GM12892 (cell line): ENCODE measurements at regions not wholly inside any gene's neighbourhood (a gene's known extent, or its start where the extent isn't known, plus 50 kb on each side); places are given as distances from the start of the nearest gene placed in this dataset.

Experiments
- DNase-seq: peaks from one replicate; pipeline ENCODE4 v3.0.0; 2011; ENCODE audit not compliant: insufficient read length
- FAIRE-seq: peaks from 2 replicates; lab custom pipeline; 2011; peaks lifted over from hg19 to GRCh38; lab: Jason Lieb, UNC
- POLR2A ChIP-seq: IDR thresholded peaks from 2 replicates; pipeline ENCODE4 v1.6.1; 2011; ENCODE audit warnings: low read depth, low read length, control low read depth
- POLR2AphosphoS5 ChIP-seq: IDR thresholded peaks from 2 replicates; pipeline ENCODE4 v1.6.1; 2011; ENCODE audit warnings: low read depth, low read length, control low read depth
- TAF1 ChIP-seq: IDR thresholded peaks from 2 replicates; pipeline ENCODE4 v1.6.1; 2011; ENCODE audit warnings: low read depth, mild to moderate bottlenecking, control low read depth, low read length, borderline replicate concordance

DNA sequence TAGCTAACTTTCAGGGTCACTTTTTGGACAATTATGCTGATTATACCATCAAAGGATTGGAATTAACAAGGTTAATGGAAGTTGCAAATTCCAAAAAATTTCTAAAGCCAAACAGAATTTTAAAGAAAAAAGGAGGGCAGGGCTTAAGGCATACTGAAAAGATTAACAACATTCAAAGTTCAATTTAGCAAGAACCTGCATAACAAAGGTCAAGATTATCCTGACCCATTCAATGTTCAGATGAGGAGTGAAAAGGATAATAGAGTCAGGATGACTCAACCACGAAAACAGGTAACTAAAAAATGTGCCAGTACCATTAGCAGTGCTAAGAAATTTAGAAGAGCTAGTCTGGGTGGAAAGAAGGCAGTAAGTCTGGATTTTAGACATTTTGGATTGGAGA, 139.8 kb upstream of the HNMT start:
- FAIRE-seq (no peak), DNase-seq (no peak)
- no peak for TF ChIP-seq TAF1
- TF ChIP-seq POLR2A = no peak
- no peak for TF ChIP-seq POLR2AphosphoS5

DNA sequence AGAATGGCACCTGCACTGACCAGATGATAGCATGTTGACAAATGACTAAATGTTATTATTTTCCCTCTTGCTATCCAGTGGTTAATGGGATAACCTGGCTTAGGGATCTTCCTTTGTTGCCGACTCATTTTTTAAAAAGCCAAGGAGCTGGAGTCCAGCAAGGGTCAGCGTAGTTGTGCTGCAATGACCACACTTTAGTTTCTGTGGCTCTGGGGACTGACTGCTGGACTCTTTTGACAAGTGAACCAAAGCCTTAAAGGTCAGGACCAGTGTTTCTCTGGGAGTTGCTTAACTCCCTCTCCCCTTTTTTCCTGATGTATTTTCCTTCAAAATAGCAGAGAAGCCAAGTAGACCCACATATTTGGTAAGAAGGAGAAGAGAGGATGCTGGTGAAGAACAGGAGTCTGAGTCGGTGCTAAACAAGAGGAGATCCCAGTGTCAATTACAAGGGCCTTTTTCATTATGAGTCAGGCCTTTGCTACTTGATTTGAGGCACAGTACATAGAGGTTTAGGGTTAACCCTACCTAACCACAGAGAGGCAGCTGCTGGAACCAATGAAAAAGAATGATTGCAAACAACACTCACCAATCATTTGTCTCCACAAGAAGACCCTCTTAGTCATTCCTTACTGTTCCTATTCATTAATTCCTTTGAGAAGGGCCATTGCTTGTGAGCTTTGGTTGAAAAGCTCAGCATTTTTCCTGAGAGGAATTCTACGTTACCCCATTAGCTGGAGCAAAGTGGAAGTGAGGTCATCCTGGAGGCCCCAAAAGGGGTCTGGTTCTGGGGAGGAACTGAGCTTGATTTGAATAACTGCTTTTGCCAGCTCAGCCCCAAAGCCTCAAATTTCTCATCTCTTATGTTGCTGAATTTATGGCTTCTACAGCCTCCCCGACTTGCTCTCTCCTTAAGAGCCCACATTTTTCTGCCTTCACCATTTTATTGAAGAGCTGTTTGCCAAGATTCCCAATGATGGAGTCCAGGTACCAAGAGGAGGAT, 137.6 kb upstream of the HNMT start:
- TF ChIP-seq POLR2A (no peak), POLR2AphosphoS5 (no peak), TAF1 (no peak)
- DNase-seq (no peak), FAIRE-seq (peak; percentile 83)

DNA sequence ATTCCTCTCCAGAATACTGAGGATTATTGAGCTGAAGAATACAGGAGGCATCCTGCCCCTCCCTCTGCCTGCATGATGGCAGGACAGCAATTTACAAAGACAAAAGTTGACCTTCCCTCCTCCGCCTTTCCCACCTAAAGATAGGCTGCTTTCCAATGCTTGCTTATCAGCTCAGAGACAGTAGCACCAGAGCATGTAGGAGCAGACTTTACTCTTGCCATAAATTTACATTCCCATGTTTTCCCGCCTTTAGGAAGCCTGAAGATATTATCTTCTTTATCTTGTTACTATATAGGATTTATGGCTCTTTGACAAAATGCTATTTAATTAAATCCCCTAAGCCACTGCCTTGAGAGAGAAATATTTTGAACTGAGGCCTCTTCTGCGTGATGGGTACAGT, 135.6 kb upstream of the HNMT start:
- FAIRE-seq = no peak
- DNase-seq = no peak
- TF ChIP-seq POLR2AphosphoS5 (no peak), POLR2A (no peak), TAF1 (no peak)

DNA sequence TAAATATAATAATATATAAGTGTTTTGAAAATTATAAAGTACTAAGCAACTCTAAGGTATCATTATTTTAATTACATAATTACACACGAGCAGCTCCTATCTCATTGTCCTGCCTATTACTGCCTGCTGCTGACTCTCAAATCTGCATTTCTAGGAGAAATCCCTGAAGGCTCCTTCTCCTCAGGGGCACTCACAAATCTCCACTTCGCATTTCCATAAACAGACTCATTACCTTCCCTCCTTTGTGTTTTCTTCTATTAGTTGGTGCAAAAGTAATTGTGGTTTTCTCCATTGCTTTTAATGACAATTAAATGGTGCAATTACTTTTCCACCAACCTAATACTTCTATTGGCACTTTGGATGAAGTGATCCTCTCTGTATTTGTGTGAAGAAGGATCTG, 135.0 kb upstream of the HNMT start:
- TF ChIP-seq POLR2A = no peak
- no peak for TF ChIP-seq POLR2AphosphoS5
- no peak for TF ChIP-seq TAF1
- DNase-seq = no peak
- no peak for FAIRE-seq

DNA sequence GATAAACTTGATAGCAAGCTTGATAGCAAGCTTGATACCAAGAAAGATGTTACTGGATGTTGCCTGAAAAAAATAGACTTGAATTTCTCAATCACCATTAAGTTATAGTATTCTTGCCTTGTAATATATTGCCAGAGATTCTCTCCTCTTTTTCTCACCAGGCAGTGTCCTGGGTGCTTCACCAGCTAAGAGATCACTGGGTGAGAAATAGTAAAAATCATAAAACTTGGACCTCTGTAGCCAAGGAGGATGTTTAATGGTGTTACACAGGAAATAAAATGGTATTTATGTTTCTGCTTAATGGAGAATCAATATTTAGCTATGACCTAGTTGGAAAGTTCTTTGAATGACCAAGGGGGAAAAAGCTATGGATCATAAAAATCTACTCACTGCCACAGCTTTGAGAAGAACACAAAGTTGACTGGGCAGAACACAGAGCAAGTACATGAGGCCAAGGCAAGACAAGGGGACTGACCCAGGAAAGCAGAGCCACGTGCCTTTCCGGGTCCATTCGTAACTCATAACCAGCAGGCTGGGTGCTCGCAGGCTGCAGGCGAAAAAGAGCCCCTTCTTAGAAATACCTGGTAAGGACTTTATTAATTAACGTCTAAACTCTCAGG, 129.4 kb upstream of the HNMT start:
- DNase-seq (no peak), FAIRE-seq (no peak)
- no peak for TF ChIP-seq TAF1
- no peak for TF ChIP-seq POLR2AphosphoS5
- TF ChIP-seq POLR2A = no peak

DNA sequence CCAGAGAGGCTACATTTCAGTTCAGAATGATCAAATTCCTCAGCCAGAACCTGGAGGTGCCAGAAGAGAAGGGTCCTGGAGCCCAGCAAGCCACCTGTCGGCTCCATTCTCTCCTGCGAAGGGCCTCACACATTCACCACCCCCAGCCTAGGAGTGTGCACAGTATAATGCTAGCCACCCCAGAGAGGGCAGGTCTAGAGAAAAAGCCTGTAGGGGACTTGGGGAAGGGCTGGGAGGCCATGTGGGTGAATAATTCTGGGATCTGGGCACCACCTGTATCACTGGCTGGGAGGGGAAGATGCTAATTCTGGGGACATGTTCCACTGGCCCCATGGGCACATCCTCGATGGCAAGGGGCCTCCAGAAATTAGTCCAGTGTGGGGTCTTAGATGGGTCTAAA, 127.6 kb upstream of the HNMT start:
- no peak for FAIRE-seq
- no peak for DNase-seq
- TF ChIP-seq POLR2AphosphoS5 (no peak), POLR2A (no peak), TAF1 (no peak)

DNA sequence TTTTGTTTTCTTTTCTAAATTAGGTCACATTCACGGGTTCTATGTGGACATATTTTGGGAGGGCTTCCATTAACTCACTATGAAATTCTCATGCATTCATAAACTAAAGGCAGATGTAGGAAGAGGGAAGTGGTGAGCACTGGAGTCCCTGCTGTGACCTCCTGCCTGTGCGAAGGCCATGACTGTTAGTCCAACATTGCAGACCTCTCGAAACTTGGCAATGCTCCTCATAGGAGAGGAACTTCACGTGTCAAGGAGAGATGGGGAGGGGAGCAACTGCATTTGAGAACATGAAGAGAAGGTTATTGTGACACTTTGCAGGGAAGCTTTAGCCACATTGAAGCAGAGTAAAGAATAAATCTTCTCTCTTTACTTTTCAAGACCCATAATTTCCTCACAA, 126.4 kb upstream of the HNMT start:
- DNase-seq = no peak
- no peak for FAIRE-seq
- TF ChIP-seq POLR2AphosphoS5 (no peak), POLR2A (no peak), TAF1 (no peak)

DNA sequence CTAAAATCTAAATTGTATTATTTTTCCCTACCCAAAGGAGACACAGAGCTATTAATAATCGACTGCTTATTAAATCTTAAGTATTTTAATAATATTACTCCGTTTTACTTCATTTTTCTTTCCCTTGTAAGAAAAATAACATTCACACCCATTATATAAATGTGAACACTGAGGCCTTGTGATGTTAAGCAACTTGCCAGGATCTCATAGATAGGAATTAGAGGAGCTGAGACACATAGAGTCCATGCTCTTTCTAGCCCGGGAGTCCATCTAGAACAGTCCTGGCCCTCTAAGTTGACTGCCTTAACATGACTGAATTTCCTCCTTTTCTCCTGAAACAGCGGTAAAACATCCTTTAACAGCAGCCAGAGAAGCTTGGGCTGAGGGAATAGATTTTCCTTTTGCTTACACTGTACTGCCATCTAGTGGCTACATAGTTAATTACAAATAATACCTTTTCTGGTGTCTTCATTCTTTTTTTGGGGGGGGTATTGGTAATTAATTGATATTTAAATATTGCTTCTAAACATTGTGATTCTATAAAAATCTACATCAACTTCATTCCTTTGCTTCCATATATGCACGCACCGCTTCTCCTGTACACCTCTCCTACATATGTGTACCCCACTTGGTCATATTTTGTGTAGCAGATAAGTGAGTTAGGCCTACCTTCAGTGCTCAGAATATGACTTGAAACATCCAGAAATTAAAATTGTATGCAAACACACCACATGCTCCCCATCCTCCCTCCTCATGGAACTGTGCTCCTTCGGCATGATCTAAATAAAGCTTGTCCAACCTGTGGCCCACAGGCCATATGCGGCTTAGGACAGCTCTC, 125.8 kb upstream of the HNMT start:
- peak; percentile 69 for FAIRE-seq
- TF ChIP-seq TAF1 (no peak), POLR2AphosphoS5 (no peak), POLR2A (no peak)
- DNase-seq = peak; percentile 5

DNA sequence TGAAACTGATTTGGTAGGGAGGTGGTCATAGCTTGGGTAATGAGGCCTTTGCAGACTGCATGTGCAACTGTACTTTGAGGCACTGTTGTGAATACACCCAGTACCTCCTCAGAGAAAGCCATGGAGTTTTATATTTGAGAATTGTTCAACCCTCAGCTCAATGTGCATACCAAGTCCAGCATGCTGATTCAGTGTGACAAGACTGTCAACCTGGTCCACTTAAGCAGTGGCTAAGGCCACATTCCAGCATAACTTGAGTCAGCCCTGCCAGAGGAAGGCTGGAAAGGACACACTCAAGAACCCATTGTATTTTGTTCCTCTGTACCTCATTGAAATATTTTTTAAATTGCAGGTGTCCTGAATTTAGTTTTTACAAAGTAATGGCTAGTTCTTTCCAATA, 121.8 kb upstream of the HNMT start:
- no peak for TF ChIP-seq TAF1
- no peak for TF ChIP-seq POLR2AphosphoS5
- no peak for TF ChIP-seq POLR2A
- FAIRE-seq (no peak), DNase-seq (no peak)

DNA sequence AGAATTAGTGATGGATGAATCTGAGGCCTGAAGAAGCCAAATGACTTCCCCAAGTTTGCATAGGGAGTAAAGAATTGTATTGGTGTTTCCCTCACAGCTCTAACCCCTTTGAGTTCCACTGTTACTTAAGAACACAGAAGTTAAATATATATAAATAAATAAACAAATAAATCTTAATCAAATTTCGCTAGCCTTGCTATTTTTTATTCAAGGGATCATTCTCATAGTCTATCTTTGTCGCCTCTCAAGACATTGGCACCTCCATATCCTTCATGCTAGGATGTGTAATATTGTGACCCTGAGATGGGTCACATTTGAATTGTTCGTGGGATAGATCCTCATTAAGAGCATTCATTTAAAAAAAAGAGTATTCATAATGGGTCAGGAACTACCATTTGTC, 121.3 kb upstream of the HNMT start:
- DNase-seq (no peak), FAIRE-seq (no peak)
- TF ChIP-seq POLR2A (no peak), TAF1 (no peak), POLR2AphosphoS5 (no peak)

DNA sequence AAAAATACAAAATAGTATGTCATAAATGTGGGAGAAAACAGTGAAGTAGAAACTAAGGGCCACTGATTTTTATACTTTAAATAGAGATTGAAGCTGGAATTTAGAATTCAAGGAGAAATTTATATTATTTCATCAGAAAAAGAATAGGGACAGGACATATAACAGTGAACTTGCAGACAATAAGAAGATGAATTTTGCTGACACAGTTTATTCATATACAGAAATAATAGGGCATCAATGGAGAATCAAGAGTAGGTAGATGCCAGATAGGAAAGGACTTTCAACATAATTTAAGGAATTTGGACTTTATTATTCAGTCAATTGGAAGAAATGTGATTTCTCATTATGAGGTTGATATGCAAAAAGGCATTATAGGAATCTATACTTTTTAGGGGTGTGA, 118.9 kb upstream of the HNMT start:
- FAIRE-seq (no peak), DNase-seq (no peak)
- TF ChIP-seq TAF1 (no peak), POLR2A (no peak), POLR2AphosphoS5 (no peak)
